Left ventricle myocardium inferior (tissue), 1 donor: ENCODE measurements at regions not wholly inside any gene's neighbourhood (a gene's known extent, or its start where the extent isn't known, plus 50 kb on each side); places are given as distances from the start of the nearest gene placed in this dataset.
"Not testable (repeated sequence)": the region's sequence is repeated elsewhere in the genome, so short reads cannot be mapped to it uniquely, and the experiment has no call there.

ENCODE experiments used
- DNase-seq: peaks from one replicate; pipeline ENCODE4 v3.0.0-alpha.2; 2020
- H3K27ac ChIP-seq: fragments of 200-600 bp; replicated peaks from 2 replicates; pipeline ENCODE4 v1.8.0; 2021
- H3K27me3 ChIP-seq: fragments of 200-600 bp; 2 replicates; pipeline ENCODE4 v1.8.0; 2021; ENCODE audit warnings: low read depth
- H3K36me3 ChIP-seq: fragments of 200-600 bp; 2 replicates; pipeline ENCODE4 v1.8.0; 2021
- H3K4me1 ChIP-seq: fragments of 200-600 bp; 2 replicates; pipeline ENCODE4 v1.8.0; 2021
- H3K4me3 ChIP-seq: fragments of 200-600 bp; 2 replicates; pipeline ENCODE4 v1.8.0; 2021; ENCODE audit warnings: mild to moderate bottlenecking, moderate library complexity
- H3K9me3 ChIP-seq: fragments of 200-600 bp; replicated peaks from 2 replicates; pipeline ENCODE4 v1.8.0; 2021
- intact Hi-C: fragments of 100-400 bp; cut with micrococcal nuclease; formaldehyde crosslinking; loops from one replicate; pipeline ENCODE4 v1.11.0; 2022
- TF ChIP-seq, protein P1 (sequence below): fragments of 200-600 bp; IDR thresholded peaks from 2 replicates; pipeline ENCODE4 v1.8.0; 2021; ENCODE audit warnings: antibody characterized with exemption, mild to moderate bottlenecking, borderline replicate concordance
- donor health status: DM: no; HTN: yes; CAD: no; lungs with severe emphysema.

DNA sequence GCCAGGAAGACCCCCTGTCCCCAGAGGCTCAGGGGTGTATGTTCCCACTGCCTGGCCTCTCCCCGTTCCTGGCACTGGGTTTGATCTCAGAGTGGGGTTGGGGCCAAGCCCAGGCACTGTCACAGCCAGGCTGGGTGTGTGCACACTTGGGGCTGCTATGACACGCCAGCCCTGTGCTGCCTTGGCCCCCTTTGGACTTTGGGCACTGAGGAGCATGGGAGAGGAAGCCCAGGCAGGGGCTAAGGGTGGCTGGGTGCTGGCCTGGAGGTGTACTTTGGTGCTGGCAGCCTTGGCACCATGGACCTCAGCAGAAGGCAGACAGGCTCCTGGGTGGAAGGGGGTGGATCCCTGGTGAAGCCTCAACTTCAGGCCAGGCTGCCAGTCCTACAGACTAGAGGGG lies 223.6 kb upstream of the ISL1 start:
- H3K36me3 ChIP-seq: no peaks in the 10 kb centered on the region
- TF ChIP-seq, protein P1, sequence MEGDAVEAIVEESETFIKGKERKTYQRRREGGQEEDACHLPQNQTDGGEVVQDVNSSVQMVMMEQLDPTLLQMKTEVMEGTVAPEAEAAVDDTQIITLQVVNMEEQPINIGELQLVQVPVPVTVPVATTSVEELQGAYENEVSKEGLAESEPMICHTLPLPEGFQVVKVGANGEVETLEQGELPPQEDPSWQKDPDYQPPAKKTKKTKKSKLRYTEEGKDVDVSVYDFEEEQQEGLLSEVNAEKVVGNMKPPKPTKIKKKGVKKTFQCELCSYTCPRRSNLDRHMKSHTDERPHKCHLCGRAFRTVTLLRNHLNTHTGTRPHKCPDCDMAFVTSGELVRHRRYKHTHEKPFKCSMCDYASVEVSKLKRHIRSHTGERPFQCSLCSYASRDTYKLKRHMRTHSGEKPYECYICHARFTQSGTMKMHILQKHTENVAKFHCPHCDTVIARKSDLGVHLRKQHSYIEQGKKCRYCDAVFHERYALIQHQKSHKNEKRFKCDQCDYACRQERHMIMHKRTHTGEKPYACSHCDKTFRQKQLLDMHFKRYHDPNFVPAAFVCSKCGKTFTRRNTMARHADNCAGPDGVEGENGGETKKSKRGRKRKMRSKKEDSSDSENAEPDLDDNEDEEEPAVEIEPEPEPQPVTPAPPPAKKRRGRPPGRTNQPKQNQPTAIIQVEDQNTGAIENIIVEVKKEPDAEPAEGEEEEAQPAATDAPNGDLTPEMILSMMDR: no peak
- peaks cover 46% of the 10 kb centered on the region for H3K9me3 ChIP-seq
- H3K27me3 ChIP-seq: no peaks in the 10 kb centered on the region
- H3K4me3 ChIP-seq: no peak overlapping the region
- no peak for DNase-seq
- H3K4me1 ChIP-seq: no peaks in the 10 kb centered on the region
- intact Hi-C loops: no loop called here
- no peak overlapping the region for H3K27ac ChIP-seq

DNA sequence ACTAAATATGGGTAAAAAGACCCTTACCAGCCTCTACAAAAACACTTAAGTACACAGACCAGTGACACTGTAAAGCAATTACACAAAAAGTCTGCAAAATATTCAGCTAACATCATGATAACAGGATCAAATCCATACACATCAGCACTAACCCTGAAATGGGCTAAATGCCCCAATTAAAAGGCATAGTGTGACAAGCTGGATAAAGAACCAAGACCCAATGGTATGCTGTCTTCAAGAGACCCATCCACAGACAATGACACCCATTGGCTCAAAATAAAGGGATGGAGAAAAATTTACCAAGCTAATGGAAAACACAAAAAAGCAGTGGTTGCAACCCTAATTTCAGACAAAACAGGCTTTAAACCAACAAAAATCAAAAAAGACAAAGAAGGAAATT lies 221.0 kb upstream of the ISL1 start:
- peaks cover 40% of the 10 kb centered on the region for H3K9me3 ChIP-seq
- no peak for DNase-seq
- intact Hi-C loops: no loop called here
- H3K27ac ChIP-seq: no peak overlapping the region
- no peaks in the 10 kb centered on the region for H3K4me1 ChIP-seq
- no peak overlapping the region for H3K4me3 ChIP-seq
- no peaks in the 10 kb centered on the region for H3K36me3 ChIP-seq
- no peaks in the 10 kb centered on the region for H3K27me3 ChIP-seq
- TF ChIP-seq, protein P1: no peak

DNA sequence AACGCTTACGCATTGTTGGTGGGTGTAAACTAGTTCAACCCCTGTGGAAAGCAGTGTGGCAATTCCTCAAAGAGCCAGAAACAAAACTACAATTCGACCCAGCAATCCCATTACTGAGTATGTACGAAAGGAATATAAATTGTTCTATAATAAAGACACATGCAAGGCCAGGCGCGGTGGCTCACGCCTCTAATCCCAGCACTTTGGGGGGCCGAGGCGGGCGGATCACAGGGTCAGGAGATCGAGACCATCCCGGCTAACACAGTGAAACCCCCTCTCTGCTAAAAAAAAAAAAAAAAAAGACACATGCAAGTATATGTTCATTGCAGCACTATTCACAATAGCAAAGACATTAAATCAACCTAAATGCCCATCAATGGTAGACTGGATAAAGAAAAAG lies 217.6 kb upstream of the ISL1 start:
- H3K4me3 ChIP-seq, H3K4me1 ChIP-seq, H3K36me3 ChIP-seq, intact Hi-C loops, DNase-seq, H3K27me3 ChIP-seq, H3K27ac ChIP-seq: not testable (repeated sequence)
- H3K9me3 ChIP-seq: peaks cover 31% of the 10 kb centered on the region

DNA sequence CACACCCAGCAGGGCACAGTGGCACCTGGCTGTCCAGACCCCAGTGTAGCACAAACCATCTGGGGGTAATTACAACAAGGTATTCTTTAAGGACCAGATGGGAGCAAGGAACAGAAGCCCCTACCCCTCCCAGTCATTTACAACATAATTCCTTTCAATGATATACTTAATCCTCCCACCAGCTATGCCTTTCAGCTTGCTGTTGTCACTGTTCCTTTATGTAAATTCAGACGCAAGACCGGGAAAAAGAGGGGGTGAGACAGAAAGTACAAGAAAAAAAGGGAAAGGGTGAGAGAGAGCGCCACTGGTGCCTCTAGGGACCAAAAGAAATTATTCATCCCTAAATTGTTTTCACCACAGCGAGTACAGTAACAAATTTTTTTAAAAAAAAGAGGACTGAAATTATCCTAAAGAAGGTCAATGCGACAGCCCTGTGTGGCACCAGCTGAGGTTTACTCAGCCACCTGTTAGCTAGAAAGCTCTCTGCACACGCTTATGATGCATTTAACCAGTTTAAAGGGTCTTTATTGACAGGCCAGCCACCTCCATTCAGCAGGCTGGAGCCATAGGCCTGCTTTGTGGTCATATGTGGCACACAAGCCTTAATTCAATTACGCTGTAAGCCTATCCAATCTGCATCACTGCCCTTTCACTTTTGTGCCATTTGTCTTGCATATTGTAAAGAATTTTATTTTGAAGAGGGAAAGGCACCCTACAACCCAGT lies 210.2 kb upstream of the ISL1 start:
- no peaks in the 10 kb centered on the region for H3K4me1 ChIP-seq
- no peak overlapping the region for H3K4me3 ChIP-seq
- no peaks in the 10 kb centered on the region for H3K9me3 ChIP-seq
- no peaks in the 10 kb centered on the region for H3K27me3 ChIP-seq
- TF ChIP-seq, protein P1: no peak
- DNase-seq: no peak
- H3K27ac ChIP-seq: no peak overlapping the region
- no peaks in the 10 kb centered on the region for H3K36me3 ChIP-seq
- intact Hi-C loops: no loop called here

DNA sequence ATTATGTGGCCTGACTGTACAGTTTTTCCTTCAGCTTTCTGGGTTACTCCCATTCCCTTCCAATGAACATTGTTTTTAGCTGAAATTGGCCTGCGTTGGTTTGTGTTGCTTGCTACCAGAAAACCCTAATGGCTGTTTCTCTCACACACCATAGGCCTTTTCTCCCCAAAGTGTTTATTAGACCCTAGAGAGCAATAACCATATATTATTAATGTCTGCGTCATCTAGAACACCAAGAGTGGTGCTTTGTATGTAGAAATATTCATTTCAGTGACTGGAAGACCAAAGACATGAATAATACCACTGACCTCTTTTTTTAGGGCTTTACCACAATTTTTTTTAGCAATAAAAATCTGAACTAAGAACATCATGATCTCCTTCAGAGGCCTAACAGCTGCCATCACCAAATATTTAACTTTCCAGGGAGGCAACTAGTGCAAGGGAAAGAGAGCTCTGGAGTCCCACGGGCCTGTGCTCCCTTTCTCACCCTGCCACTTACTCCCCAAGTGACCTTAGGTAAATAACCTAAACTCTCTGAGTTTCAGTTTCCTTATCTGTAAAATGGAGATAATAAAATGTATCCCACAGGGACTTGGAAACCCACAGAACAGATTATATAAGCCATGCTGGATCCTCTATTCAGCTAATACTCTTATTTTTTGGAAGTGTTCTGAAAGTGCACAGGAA lies 201.9 kb upstream of the ISL1 start:
- Histone ChIP-seq H3K4me3 (no peak overlapping the region), H3K9me3 (no peaks in the 10 kb centered on the region), H3K36me3 (no peaks in the 10 kb centered on the region), H3K27ac (no peak overlapping the region), H3K4me1 (no peaks in the 10 kb centered on the region), H3K27me3 (no peaks in the 10 kb centered on the region)
- DNase-seq: no peak
- TF ChIP-seq, protein P1: no peak
- intact Hi-C loops: no loop called here

DNA sequence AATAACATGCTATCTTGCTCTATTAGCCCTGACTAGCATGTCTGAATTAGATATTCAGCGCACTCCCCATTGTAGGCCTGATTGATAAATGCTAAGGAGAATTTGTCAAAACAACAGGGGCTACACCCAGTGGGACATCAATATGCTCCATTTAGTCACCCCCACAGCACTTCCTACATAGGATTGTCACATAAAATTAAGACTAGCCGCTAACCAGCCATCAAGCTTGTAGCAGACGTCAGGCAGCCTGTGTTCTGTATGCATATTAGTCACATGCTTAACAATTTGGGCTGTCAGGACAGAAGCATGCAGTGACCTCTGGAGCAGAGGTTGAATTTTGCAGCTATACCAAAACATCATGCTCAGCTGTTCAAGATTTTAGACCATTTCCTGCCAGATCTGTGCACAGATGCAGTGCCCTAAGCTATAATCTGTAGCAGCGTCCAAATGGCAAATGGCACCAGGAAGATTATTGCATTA lies 197.4 kb upstream of the ISL1 start:
- no peak for DNase-seq
- H3K27ac ChIP-seq: no peak overlapping the region
- H3K4me3 ChIP-seq: no peak overlapping the region
- intact Hi-C loops: no loop called here
- TF ChIP-seq, protein P1: no peak
- no peaks in the 10 kb centered on the region for H3K36me3 ChIP-seq
- no peaks in the 10 kb centered on the region for H3K9me3 ChIP-seq
- no peaks in the 10 kb centered on the region for H3K4me1 ChIP-seq
- no peaks in the 10 kb centered on the region for H3K27me3 ChIP-seq
